ENCODE measurements at regions not wholly inside any gene's neighbourhood (a gene's known extent, or its start where the extent isn't known, plus 50 kb on each side); places are given as distances from the start of the nearest gene placed in this dataset.

GRCh38 chr20:54984104-54984448 lies 508.7 kb downstream of the DOK5 start:
- TF ChIP-seq CTCF (conservative IDR thresholded peaks at IDR 0.05 in 1 of 2, IDR thresholded peaks at IDR 0.05 in 1 of 2; ENCODE audit: low read depth in 1 of 2, low read length in 2 of 2) (no peak), EZH2 (IDR thresholded peaks at IDR 0.05; ENCODE audit: low read length, missing control alignments) (no peak)

All from fibroblast of lung (primary cell).